HCT116 (cell line): ENCODE measurements at regions not wholly inside any gene's neighbourhood (a gene's known extent, or its start where the extent isn't known, plus 50 kb on each side); places are given as distances from the start of the nearest gene placed in this dataset.
A peak's percentile ranks its signal among the peaks of the same experiment; 100 is the strongest.

Experiments
- ATAC-seq: fragments of 200-7000 bp; cut with Tn5 transposase; 2 replicates; pipeline ENCODE4 v1.9.1; 2020; ENCODE audit warnings: mild to moderate bottlenecking, moderate library complexity
- BruUV-seq: library from RNA; stranded (reverse); fragments of 400-500 nt; replicated peaks from 2 replicates; lab custom pipeline; 2021; lab: Mats Ljungman, UMichigan
- CTCF ChIA-PET: fragments of 300-600 bp; sonication (Branson Sonifier 250); formaldehyde crosslinking; loops from one replicate; lab custom pipeline; 2021; ENCODE audit warnings: antibody characterized with exemption; lab: Charles Lee
- POLR2A ChIA-PET: fragments of 300-600, 350-600 bp; sonication (Branson Sonifier 250); formaldehyde crosslinking; loops from one replicate; lab custom pipeline; 2021; ENCODE audit warnings: antibody characterized with exemption; lab: Charles Lee
- RAD21 ChIA-PET, 2 experiments: fragments of 300-600 bp; sonication (Branson Sonifier 250); formaldehyde crosslinking; loops; one replicate each; lab custom pipeline; 2023; ENCODE audit warnings: low total read pairs in 2 of 2; ENCODE audit not compliant: uncharacterized antibody in 2 of 2, unreplicated experiment in 2 of 2, low non-redundant PET in 1 of 2; lab: Charles Lee
- DNase-seq: peaks from one replicate; pipeline ENCODE4 v3.0.0-alpha.2; 2010; ENCODE audit warnings: low read depth, low spot score
- H2AFZ ChIP-seq: fragments of 200-600 bp; shearing (Covaris generic), sonication (generic); 2 replicates; pipeline ENCODE4 v1.6.1; 2017; ENCODE audit warnings: low read depth, mixed run types, mixed read lengths, antibody characterized with exemption, low read length; ENCODE audit not compliant: poor library complexity, severe bottlenecking
- H3K27ac ChIP-seq: 2 replicates; pipeline ENCODE4 v1.5.1; 2012; ENCODE audit warnings: low read depth, low read length
- H3K27me3 ChIP-seq: fragments of 200-600 bp; sonication (generic); 2 replicates; pipeline ENCODE4 v1.6.1; 2016; ENCODE audit warnings: mixed run types, low read length, mixed read lengths; ENCODE audit not compliant: insufficient read depth
- H3K36me3 ChIP-seq, 2 experiments: fragments of 200-500 bp in 1 of 2; fragments of 200-600 bp in 1 of 2; sonication (Bioruptor generic) in 1 of 2; sonication (generic) in 1 of 2; 2 replicates each; pipeline versions ENCODE4 v1.5.1 to v1.6.1; 2014 to 2016; ENCODE audit warnings: low read length in 2 of 2, inconsistent platforms in 1 of 2, mixed read lengths in 1 of 2, mixed run types in 1 of 2; ENCODE audit not compliant: insufficient read depth in 2 of 2, control insufficient read depth in 1 of 2
- H3K4me1 ChIP-seq, 2 experiments: fragments of 200-600 bp in 1 of 2; sonication (generic) in 1 of 2; 2 replicates each; pipeline versions ENCODE4 v1.5.1 to v1.6.1; 2012 to 2017; ENCODE audit warnings: low read length in 2 of 2, inconsistent platforms in 1 of 2, mild to moderate bottlenecking in 1 of 2, mixed read lengths in 1 of 2, mixed run types in 1 of 2, moderate library complexity in 1 of 2; ENCODE audit not compliant: insufficient read depth in 2 of 2, control insufficient read depth in 1 of 2
- H3K4me2 ChIP-seq: fragments of 200-600 bp; sonication (generic); 2 replicates; pipeline ENCODE4 v1.6.1; 2017; ENCODE audit warnings: mixed run types, low read length, mixed read lengths
- H3K4me3 ChIP-seq, 2 experiments: fragments of 200-600 bp in 1 of 2; sonication (generic) in 1 of 2; replicated peaks in 1 of 2; 2 replicates each; pipeline ENCODE4 v1.5.1; 2011 to 2016; ENCODE audit warnings: low read length in 2 of 2, control low read depth in 1 of 2, low read depth in 1 of 2, mild to moderate bottlenecking in 1 of 2, mixed read lengths in 1 of 2, mixed run types in 1 of 2
- H3K79me2 ChIP-seq: fragments of 200-600 bp; sonication (generic); 2 replicates; pipeline ENCODE4 v1.6.1; 2017; ENCODE audit warnings: mild to moderate bottlenecking, mixed run types, low read length, moderate library complexity, mixed read lengths; ENCODE audit not compliant: insufficient read depth
- H3K9ac ChIP-seq: fragments of 200-600 bp; sonication (generic); 2 replicates; pipeline ENCODE4 v1.6.1; 2016; ENCODE audit warnings: low read length, mixed read lengths
- H3K9me2 ChIP-seq: fragments of 200-600 bp; sonication (generic), shearing (Covaris generic); 2 replicates; pipeline ENCODE4 v1.6.1; 2017; ENCODE audit warnings: mixed run types, mild to moderate bottlenecking, moderate library complexity; ENCODE audit not compliant: insufficient read depth
- H3K9me3 ChIP-seq, 2 experiments: fragments of 200-500 bp in 1 of 2; fragments of 200-600 bp in 1 of 2; sonication (Bioruptor generic) in 1 of 2; sonication (generic) in 1 of 2; 2 replicates each; pipeline ENCODE4 v1.6.1; 2014 to 2017; ENCODE audit warnings: low read length in 2 of 2, mixed read lengths in 2 of 2, inconsistent platforms in 1 of 2, low read depth in 1 of 2, mild to moderate bottlenecking in 1 of 2, mixed run types in 1 of 2, moderate library complexity in 1 of 2; ENCODE audit not compliant: control insufficient read depth in 1 of 2, insufficient read depth in 1 of 2
- H4K20me1 ChIP-seq: fragments of 200-600 bp; sonication (generic), shearing (Covaris generic); 2 replicates; pipeline ENCODE4 v1.6.1; 2017; ENCODE audit warnings: mixed run types, mild to moderate bottlenecking, moderate library complexity; ENCODE audit not compliant: insufficient read depth
- ATF3 ChIP-seq: IDR thresholded peaks from 2 replicates; pipeline ENCODE4 v1.6.1; 2012
- CBX3 ChIP-seq: IDR thresholded peaks from 2 replicates; pipeline ENCODE4 v1.6.1; 2012; ENCODE audit warnings: low read depth
- CEBPB ChIP-seq: IDR thresholded peaks from 2 replicates; pipeline ENCODE4 v1.6.1; 2012; ENCODE audit warnings: low read depth
- CTCF ChIP-seq, 3 experiments: fragments of 200-600 bp in 1 of 3; sonication (generic) in 1 of 3; IDR thresholded peaks in 2 of 3; conservative IDR thresholded peaks in 1 of 3; 2 replicates each; pipeline ENCODE4 v1.5.1; 2012 to 2017; ENCODE audit warnings: low read depth in 2 of 3, low read length in 2 of 3, antibody characterized with exemption in 1 of 3, borderline replicate concordance in 1 of 3, control low read depth in 1 of 3, mild to moderate bottlenecking in 1 of 3, mixed read lengths in 1 of 3, mixed run types in 1 of 3, moderate library complexity in 1 of 3; ENCODE audit not compliant: insufficient read depth in 1 of 3
- MAX ChIP-seq: IDR thresholded peaks from 2 replicates; pipeline ENCODE4 v1.6.1; 2012
- POLR2AphosphoS5 ChIP-seq: IDR thresholded peaks from 2 replicates; pipeline ENCODE4 v1.6.1; 2011; ENCODE audit warnings: mild to moderate bottlenecking, low read depth, low read length, moderate library complexity
- RAD21 ChIP-seq: IDR thresholded peaks from 2 replicates; pipeline ENCODE4 v1.6.1; 2012; ENCODE audit warnings: low read depth, mild to moderate bottlenecking
- TCF7L2 ChIP-seq: IDR thresholded peaks from 2 replicates; pipeline ENCODE4 v1.7.0; 2011; ENCODE audit warnings: borderline replicate concordance, inconsistent platforms; ENCODE audit not compliant: insufficient read depth, insufficient read length; ENCODE audit errors: extremely low read depth
- intact Hi-C: fragments of 100-400 bp; cut with micrococcal nuclease; formaldehyde crosslinking; loops from 2 replicates; pipeline ENCODE4 v1.10.0; 2022

- DNase-seq (peak; percentile 69), ATAC-seq (peak; percentile 82)
- RAD21 ChIA-PET: no interaction called here
- POLR2A ChIA-PET: interaction anchor here (1.0 kb wide), 1 partner anchor 293 kb away, joined by 3 read pairs; no protein-coding TSS in a partner anchor
- intact Hi-C loops: loop anchor here (1.0 kb wide), 3 partner anchors 160 to 297 kb away; partner anchors contain the start of gene TNFAIP3
- no peaks in the 10 kb centered on the region for H3K9me3 ChIP-seq
- no peak overlapping the region for H3K27ac ChIP-seq
- H4K20me1 ChIP-seq: no peaks in the 10 kb centered on the region
- no peaks in the 10 kb centered on the region for H3K36me3 ChIP-seq
- H3K79me2 ChIP-seq: no peaks in the 10 kb centered on the region
- H3K9me2 ChIP-seq: no peaks in the 10 kb centered on the region
- peak overlapping the region; percentile 64 for H3K4me2 ChIP-seq
- BruUV-seq: no TSS peak
- CTCF ChIA-PET: interaction anchor here (0.8 to 2.0 kb wide), 17 partner anchors 8 to 300 kb away, joined by 3 to 17 read pairs (median 4); partner anchors contain the start of gene TNFAIP3
- peak overlapping the region; percentile 87 for H2AFZ ChIP-seq
- H3K4me1 ChIP-seq: peaks cover 0 to 13% of the 10 kb centered on the region in 2 experiments; a peak in 2 of 4 replicates
- H3K4me3 ChIP-seq: peak overlapping the region in 1 of 2 experiments; percentile 24; a peak in 3 of 4 replicates
- TF ChIP-seq RAD21 (peak; percentile 92), MAX (peak; percentile 61), ATF3 (no peak), CTCF (IDR thresholded peaks at IDR 0.05 in 2 of 3, conservative IDR thresholded peaks at IDR 0.05 in 1 of 3; ENCODE audit: borderline replicate concordance in 1 of 3, insufficient read depth in 1 of 3, low read depth in 2 of 3, low read length in 2 of 3) (peak; percentile 66 to 89 (median 78)), CBX3 (peak; percentile 72; the same call in 1 of the 2 replicates), CEBPB (0 out of 2 replicates have a peak, but pooled peaks have one; percentile 19), POLR2AphosphoS5 (no peak), TCF7L2 (peak; percentile 74)
- H3K9ac ChIP-seq: no peak overlapping the region
- H3K27me3 ChIP-seq: no peaks in the 10 kb centered on the region
Observed at GRCh38 chr6:137707590-137708360, 159.3 kb upstream of the TNFAIP3 start.
